ENCODE measurements at regions not wholly inside any gene's neighbourhood (a gene's known extent, or its start where the extent isn't known, plus 50 kb on each side); places are given as distances from the start of the nearest gene placed in this dataset.

DNA sequence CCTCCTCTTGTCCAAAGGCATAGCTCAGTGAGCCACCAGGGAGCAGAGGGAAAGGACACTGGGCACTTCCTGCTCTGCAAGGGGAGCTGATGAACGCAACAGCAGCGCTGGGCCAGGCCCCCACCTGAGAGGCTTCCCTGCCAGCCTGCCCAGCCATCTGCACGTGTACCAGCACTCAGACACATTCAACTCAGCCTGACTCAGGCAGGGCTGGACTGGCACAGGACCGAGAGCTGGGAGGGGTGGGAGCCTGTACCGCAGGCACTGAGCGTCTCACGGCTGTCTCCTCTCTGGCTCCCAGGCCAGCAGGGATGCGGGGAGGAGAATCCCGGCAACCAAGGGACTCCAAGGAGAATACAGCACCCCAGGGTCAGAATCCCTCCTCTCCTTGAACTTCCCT, 411.8 kb downstream of the CTTN start:
- Histone ChIP-seq H3K79me1 (ENCODE audit: insufficient read depth, low read depth, low read length, poor library complexity, severe bottlenecking) (no peaks in the 10 kb centered on the region), H3K27me3 (ENCODE audit: insufficient read depth, low read length) (no peaks in the 10 kb centered on the region), H4K20me1 (ENCODE audit: control insufficient read depth, insufficient read depth, insufficient read length) (peaks cover 3% of the 10 kb centered on the region), H3K4me2 (ENCODE audit: insufficient read depth, insufficient read length, low read length) (no peak overlapping the region), H2BK5ac (ENCODE audit: insufficient read length, low read length) (no peak overlapping the region), H4K5ac (ENCODE audit: insufficient read length, low read depth, low read length) (no peak overlapping the region), H2BK15ac (ENCODE audit: low read depth, low read length) (no peak overlapping the region), H3K9me3 (ENCODE audit: control insufficient read depth, low read depth, low read length) (no peaks in the 10 kb centered on the region), H3K23me2 (ENCODE audit: insufficient read length, low read depth, low read length, poor library complexity, severe bottlenecking) (no peaks in the 10 kb centered on the region), H2BK12ac (ENCODE audit: insufficient read length, low read depth, low read length) (no peak overlapping the region), H3K4me1 (ENCODE audit: insufficient read depth, low read length) (no peaks in the 10 kb centered on the region), H2BK20ac (ENCODE audit: low read depth, low read length, poor library complexity, severe bottlenecking) (no peak overlapping the region), H4K91ac (ENCODE audit: insufficient read length, low read depth, low read length) (no peak overlapping the region), H3K27ac (ENCODE audit: insufficient read length, low read depth, low read length) (no peak overlapping the region), H3K18ac (ENCODE audit: insufficient read length, low read depth, low read length) (no peak overlapping the region), H3K79me2 (ENCODE audit: insufficient read depth, low read length) (no peaks in the 10 kb centered on the region), H2BK120ac (ENCODE audit: low read depth, low read length, poor library complexity, severe bottlenecking) (no peak overlapping the region), H2AFZ (ENCODE audit: low read length) (no peak overlapping the region), H3T11ph (ENCODE audit: low read length) (no peak overlapping the region), H3K4ac (ENCODE audit: low read depth, low read length) (no peak overlapping the region), H3K23ac (ENCODE audit: insufficient read length, low read depth, low read length) (no peak overlapping the region), H3K9ac (ENCODE audit: extremely low read depth, insufficient read length, low read length) (no peak overlapping the region), H3K56ac (ENCODE audit: insufficient read length, low read depth, low read length) (no peak overlapping the region), H4K8ac (replicated peaks; ENCODE audit: insufficient read length, low read depth, low read length) (no peak overlapping the region), H3K14ac (ENCODE audit: insufficient read depth, low read length) (no peak overlapping the region), H2AK5ac (ENCODE audit: insufficient read length, low read length) (no peak overlapping the region)
- Mint-ChIP-seq H3K27ac (no peak overlapping the region), H3K9me3 (no peaks in the 10 kb centered on the region), H3K4me3 (no peak overlapping the region), H3K27me3 (ENCODE audit: low read depth) (no peaks in the 10 kb centered on the region), H3K36me3 (ENCODE audit: insufficient read depth in 1 of 3, low read depth in 3 of 3) (peaks cover 6 to 12% (median 9%) of the 10 kb centered on the region in 3 experiments; a peak in 5 of 7 replicates), H3K4me1 (peaks cover 0 to 3% of the 10 kb centered on the region in 2 experiments; a peak in 2 of 4 replicates)
- no peak for DNase-seq
- TF ChIP-seq, protein P1, sequence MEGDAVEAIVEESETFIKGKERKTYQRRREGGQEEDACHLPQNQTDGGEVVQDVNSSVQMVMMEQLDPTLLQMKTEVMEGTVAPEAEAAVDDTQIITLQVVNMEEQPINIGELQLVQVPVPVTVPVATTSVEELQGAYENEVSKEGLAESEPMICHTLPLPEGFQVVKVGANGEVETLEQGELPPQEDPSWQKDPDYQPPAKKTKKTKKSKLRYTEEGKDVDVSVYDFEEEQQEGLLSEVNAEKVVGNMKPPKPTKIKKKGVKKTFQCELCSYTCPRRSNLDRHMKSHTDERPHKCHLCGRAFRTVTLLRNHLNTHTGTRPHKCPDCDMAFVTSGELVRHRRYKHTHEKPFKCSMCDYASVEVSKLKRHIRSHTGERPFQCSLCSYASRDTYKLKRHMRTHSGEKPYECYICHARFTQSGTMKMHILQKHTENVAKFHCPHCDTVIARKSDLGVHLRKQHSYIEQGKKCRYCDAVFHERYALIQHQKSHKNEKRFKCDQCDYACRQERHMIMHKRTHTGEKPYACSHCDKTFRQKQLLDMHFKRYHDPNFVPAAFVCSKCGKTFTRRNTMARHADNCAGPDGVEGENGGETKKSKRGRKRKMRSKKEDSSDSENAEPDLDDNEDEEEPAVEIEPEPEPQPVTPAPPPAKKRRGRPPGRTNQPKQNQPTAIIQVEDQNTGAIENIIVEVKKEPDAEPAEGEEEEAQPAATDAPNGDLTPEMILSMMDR (conservative IDR thresholded peaks at IDR 0.05) = no peak
- WGBS (ENCODE audit: extremely low coverage, insufficient read length, low lambda C conversion rate) = no CpG with 5 or more reads among the region's 9 CpGs
